ENCODE measurements at regions not wholly inside any gene's neighbourhood (a gene's known extent, or its start where the extent isn't known, plus 50 kb on each side); places are given as distances from the start of the nearest gene placed in this dataset.
"Not testable (repeated sequence)": the region's sequence is repeated elsewhere in the genome, so short reads cannot be mapped to it uniquely, and the experiment has no call there.

DNA sequence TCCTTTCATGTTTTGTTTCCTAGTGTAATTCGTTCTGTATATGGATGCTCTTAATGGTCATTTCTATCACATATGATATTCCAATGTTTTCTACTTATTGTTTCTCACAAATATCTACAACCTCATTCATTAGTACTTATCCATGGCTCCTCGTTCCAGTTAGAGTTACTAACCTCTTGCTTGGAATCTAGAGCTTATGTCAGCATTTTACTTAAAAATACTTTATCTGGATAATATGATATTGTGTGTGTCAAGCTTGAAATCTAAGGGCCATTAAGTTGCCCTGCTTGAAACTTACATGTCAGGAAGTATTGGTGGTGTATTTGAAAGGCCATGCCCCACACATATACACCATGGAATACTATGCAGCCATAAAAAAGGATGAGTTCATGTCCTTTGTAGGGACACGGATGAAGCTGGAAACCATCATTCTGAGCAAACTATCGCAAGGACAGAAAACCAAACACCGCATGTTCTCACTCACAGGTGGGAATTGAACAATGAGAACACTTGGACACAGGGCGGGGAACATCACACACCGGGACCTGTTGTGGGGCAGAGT lies 70.7 kb upstream of the CD302 start:
- TF ChIP-seq GATA2 (CRISPR knock-in tag; IDR thresholded peaks at IDR 0.05); POLR2AphosphoS5 (IDR thresholded peaks at IDR 0.05; ENCODE audit: low read depth, low read length); EZH2phosphoT487 (IDR thresholded peaks at IDR 0.05; ENCODE audit: borderline replicate concordance, low read depth); EP300 (IDR thresholded peaks at IDR 0.05; ENCODE audit: borderline replicate concordance in 1 of 2, low read depth in 1 of 2, low read length in 1 of 2); NRF1 (IDR thresholded peaks at IDR 0.05; ENCODE audit: low read depth, low read length); YY1 (IDR thresholded peaks at IDR 0.05; ENCODE audit: low read depth); TAF1 (IDR thresholded peaks at IDR 0.05; ENCODE audit: borderline replicate concordance, low read depth, low read length); MEF2A (IDR thresholded peaks at IDR 0.05; ENCODE audit: borderline replicate concordance, low read depth); RFX5 (IDR thresholded peaks at IDR 0.05; ENCODE audit: low read length); SMC3 (IDR thresholded peaks at IDR 0.05; ENCODE audit: low read depth, low read length); USF1 (IDR thresholded peaks at IDR 0.05; ENCODE audit: borderline replicate concordance, low read depth); JUND (IDR thresholded peaks at IDR 0.05): not testable (repeated sequence)
- TF ChIP-seq, protein P1, sequence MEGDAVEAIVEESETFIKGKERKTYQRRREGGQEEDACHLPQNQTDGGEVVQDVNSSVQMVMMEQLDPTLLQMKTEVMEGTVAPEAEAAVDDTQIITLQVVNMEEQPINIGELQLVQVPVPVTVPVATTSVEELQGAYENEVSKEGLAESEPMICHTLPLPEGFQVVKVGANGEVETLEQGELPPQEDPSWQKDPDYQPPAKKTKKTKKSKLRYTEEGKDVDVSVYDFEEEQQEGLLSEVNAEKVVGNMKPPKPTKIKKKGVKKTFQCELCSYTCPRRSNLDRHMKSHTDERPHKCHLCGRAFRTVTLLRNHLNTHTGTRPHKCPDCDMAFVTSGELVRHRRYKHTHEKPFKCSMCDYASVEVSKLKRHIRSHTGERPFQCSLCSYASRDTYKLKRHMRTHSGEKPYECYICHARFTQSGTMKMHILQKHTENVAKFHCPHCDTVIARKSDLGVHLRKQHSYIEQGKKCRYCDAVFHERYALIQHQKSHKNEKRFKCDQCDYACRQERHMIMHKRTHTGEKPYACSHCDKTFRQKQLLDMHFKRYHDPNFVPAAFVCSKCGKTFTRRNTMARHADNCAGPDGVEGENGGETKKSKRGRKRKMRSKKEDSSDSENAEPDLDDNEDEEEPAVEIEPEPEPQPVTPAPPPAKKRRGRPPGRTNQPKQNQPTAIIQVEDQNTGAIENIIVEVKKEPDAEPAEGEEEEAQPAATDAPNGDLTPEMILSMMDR (IDR thresholded peaks at IDR 0.05), result not testable (repeated sequence)
- TF ChIP-seq, protein P2, sequence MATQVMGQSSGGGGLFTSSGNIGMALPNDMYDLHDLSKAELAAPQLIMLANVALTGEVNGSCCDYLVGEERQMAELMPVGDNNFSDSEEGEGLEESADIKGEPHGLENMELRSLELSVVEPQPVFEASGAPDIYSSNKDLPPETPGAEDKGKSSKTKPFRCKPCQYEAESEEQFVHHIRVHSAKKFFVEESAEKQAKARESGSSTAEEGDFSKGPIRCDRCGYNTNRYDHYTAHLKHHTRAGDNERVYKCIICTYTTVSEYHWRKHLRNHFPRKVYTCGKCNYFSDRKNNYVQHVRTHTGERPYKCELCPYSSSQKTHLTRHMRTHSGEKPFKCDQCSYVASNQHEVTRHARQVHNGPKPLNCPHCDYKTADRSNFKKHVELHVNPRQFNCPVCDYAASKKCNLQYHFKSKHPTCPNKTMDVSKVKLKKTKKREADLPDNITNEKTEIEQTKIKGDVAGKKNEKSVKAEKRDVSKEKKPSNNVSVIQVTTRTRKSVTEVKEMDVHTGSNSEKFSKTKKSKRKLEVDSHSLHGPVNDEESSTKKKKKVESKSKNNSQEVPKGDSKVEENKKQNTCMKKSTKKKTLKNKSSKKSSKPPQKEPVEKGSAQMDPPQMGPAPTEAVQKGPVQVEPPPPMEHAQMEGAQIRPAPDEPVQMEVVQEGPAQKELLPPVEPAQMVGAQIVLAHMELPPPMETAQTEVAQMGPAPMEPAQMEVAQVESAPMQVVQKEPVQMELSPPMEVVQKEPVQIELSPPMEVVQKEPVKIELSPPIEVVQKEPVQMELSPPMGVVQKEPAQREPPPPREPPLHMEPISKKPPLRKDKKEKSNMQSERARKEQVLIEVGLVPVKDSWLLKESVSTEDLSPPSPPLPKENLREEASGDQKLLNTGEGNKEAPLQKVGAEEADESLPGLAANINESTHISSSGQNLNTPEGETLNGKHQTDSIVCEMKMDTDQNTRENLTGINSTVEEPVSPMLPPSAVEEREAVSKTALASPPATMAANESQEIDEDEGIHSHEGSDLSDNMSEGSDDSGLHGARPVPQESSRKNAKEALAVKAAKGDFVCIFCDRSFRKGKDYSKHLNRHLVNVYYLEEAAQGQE (IDR thresholded peaks at IDR 0.05; ENCODE audit: low read depth, low read length), result not testable (repeated sequence)
